ENCODE measurements at regions not wholly inside any gene's neighbourhood (a gene's known extent, or its start where the extent isn't known, plus 50 kb on each side); places are given as distances from the start of the nearest gene placed in this dataset.

- TF ChIP-seq CTCF (IDR thresholded peaks at IDR 0.05; ENCODE audit: low read length) = no peak
- no peak for TF ChIP-seq EZH2 (IDR thresholded peaks at IDR 0.05; ENCODE audit: borderline replicate concordance, low read length)
Observed at GRCh38 chr2:239684996-239685395, 284.2 kb upstream of the HDAC4 start.

All from OCI-LY1 (cell line).